Panc1 (cell line): ENCODE measurements at regions not wholly inside any gene's neighbourhood (a gene's known extent, or its start where the extent isn't known, plus 50 kb on each side); places are given as distances from the start of the nearest gene placed in this dataset.

Source experiments
- ATAC-seq: fragments of 200-7000 bp; cut with Tn5 transposase; 2 replicates; pipeline ENCODE4 v1.9.1; 2020; ENCODE audit warnings: mild to moderate bottlenecking, moderate library complexity
- BruUV-seq: library from RNA; stranded (reverse); fragments of 400-500 nt; replicated peaks from 2 replicates; lab custom pipeline; 2021; lab: Mats Ljungman, UMichigan
- CTCF ChIA-PET: fragments of 300-600 bp; sonication (Branson Sonifier 250); formaldehyde crosslinking; loops from one replicate; lab custom pipeline; 2022; ENCODE audit warnings: antibody characterized with exemption; lab: Charles Lee
- POLR2A ChIA-PET: fragments of 300-600 bp; sonication (Branson Sonifier 250); formaldehyde crosslinking; loops from one replicate; lab custom pipeline; 2022; ENCODE audit warnings: antibody characterized with exemption; lab: Charles Lee
- DNase-seq: peaks from one replicate; pipeline ENCODE4 v3.0.0-alpha.2; 2010; ENCODE audit warnings: low read depth, low spot score
- H3K27ac ChIP-seq: 2 replicates; pipeline ENCODE4 v1.5.1; 2011; ENCODE audit warnings: mild to moderate bottlenecking, low read length, inconsistent platforms
- H3K27me3 ChIP-seq: fragments of 200-500 bp; sonication (Bioruptor generic); 2 replicates; pipeline ENCODE4 v1.6.0; 2014; ENCODE audit warnings: low read length, inconsistent platforms; ENCODE audit not compliant: control insufficient read depth, insufficient read depth
- H3K36me3 ChIP-seq: fragments of 200-500 bp; sonication (Bioruptor generic); 2 replicates; pipeline ENCODE4 v1.5.1; 2014; ENCODE audit warnings: inconsistent platforms, mild to moderate bottlenecking, low read length, moderate library complexity; ENCODE audit not compliant: control insufficient read depth, insufficient read depth
- H3K4me1 ChIP-seq: 2 replicates; pipeline ENCODE4 v1.5.1; 2011; ENCODE audit warnings: inconsistent platforms, mild to moderate bottlenecking, low read length, moderate library complexity; ENCODE audit not compliant: control insufficient read depth, insufficient read depth
- H3K4me3 ChIP-seq, 2 experiments: 2 replicates each; pipeline ENCODE4 v1.5.1; 2011 to 2012; ENCODE audit warnings: low read depth in 2 of 2, low read length in 2 of 2, mild to moderate bottlenecking in 2 of 2, inconsistent platforms in 1 of 2, moderate library complexity in 1 of 2
- H3K9me3 ChIP-seq: fragments of 200-500 bp; sonication (Bioruptor generic); 2 replicates; pipeline ENCODE4 v1.5.1; 2014; ENCODE audit warnings: low read depth, mild to moderate bottlenecking, inconsistent platforms, low read length, moderate library complexity; ENCODE audit not compliant: control insufficient read depth, insufficient read depth
- CTCF ChIP-seq: fragments of 450-650 bp; IDR thresholded peaks from 2 replicates; pipeline ENCODE4 v1.5.1; 2017; ENCODE audit warnings: mild to moderate bottlenecking
- POLR2AphosphoS5 ChIP-seq: IDR thresholded peaks from 2 replicates; pipeline ENCODE4 v1.6.1; 2012; ENCODE audit warnings: mild to moderate bottlenecking, low read depth, low read length, moderate library complexity
- REST ChIP-seq, 2 experiments: IDR thresholded peaks; 2 replicates each; pipeline ENCODE4 v1.6.1; 2011 to 2012; ENCODE audit warnings: low read depth in 2 of 2, control low read depth in 1 of 2, low read length in 1 of 2, mild to moderate bottlenecking in 1 of 2, moderate library complexity in 1 of 2; ENCODE audit not compliant: insufficient read depth in 1 of 2
- SIN3A ChIP-seq: IDR thresholded peaks from 2 replicates; pipeline ENCODE4 v1.6.1; 2012; ENCODE audit warnings: low read depth, mild to moderate bottlenecking, low read length, moderate library complexity, borderline replicate concordance; ENCODE audit not compliant: insufficient read depth
- TCF7L2 ChIP-seq: IDR thresholded peaks from 2 replicates; pipeline ENCODE4 v1.6.1; 2011; ENCODE audit warnings: mild to moderate bottlenecking, low read depth, low read length, inconsistent platforms
- in situ Hi-C: cut with HindIII; loops from 2 replicates; pipeline ENCODE4 v1.10.0; 2016; ENCODE audit warnings: low sequenced_read_pairs, low pct_unique_long_range_greater_than_20kb
- intact Hi-C: fragments of 100-400 bp; cut with micrococcal nuclease; formaldehyde crosslinking; loops from one replicate; pipeline ENCODE4 v1.10.0; 2022; ENCODE audit not compliant: unreplicated experiment

GRCh38 chr15:95192923-95193322, 961.6 kb downstream of the MCTP2 start:
- in situ Hi-C loops (no loop called here), intact Hi-C loops (no loop called here)
- H3K27ac ChIP-seq: no peak overlapping the region
- H3K9me3 ChIP-seq: no peaks in the 10 kb centered on the region
- no peaks in the 10 kb centered on the region for H3K36me3 ChIP-seq
- POLR2A ChIA-PET: no interaction called here
- no peak overlapping the region for H3K4me3 ChIP-seq
- TF ChIP-seq TCF7L2: no peak
- no peak for TF ChIP-seq CTCF
- TF ChIP-seq POLR2AphosphoS5: no peak
- TF ChIP-seq REST (IDR thresholded peaks at IDR 0.05; ENCODE audit: insufficient read depth in 1 of 2, low read depth in 2 of 2, low read length in 1 of 2): no peak
- no peak for TF ChIP-seq SIN3A
- no peak for DNase-seq
- peaks cover 14% of the 10 kb centered on the region for H3K4me1 ChIP-seq
- ATAC-seq: no peak
- H3K27me3 ChIP-seq: no peaks in the 10 kb centered on the region
- CTCF ChIA-PET: no interaction called here
- BruUV-seq: no TSS peak

GRCh38 chr15:95194746-95195145, 963.4 kb downstream of the MCTP2 start:
- intact Hi-C loops: no loop called here

More at GRCh38 chr15:95194746-95195145, 963.4 kb downstream of the MCTP2 start:
- TF ChIP-seq SIN3A (no peak), REST (IDR thresholded peaks at IDR 0.05; ENCODE audit: insufficient read depth in 1 of 2, low read depth in 2 of 2, low read length in 1 of 2) (no peak), POLR2AphosphoS5 (no peak), TCF7L2 (no peak), CTCF (no peak)
- Histone ChIP-seq H3K4me1 (peaks cover 14% of the 10 kb centered on the region), H3K27ac (no peak overlapping the region), H3K27me3 (no peaks in the 10 kb centered on the region), H3K9me3 (no peaks in the 10 kb centered on the region), H3K4me3 (no peak overlapping the region), H3K36me3 (no peaks in the 10 kb centered on the region)
- POLR2A ChIA-PET: interaction anchor here (0.5 kb wide), 1 partner anchor 85 kb away, joined by 3 read pairs; no protein-coding TSS in a partner anchor
- CTCF ChIA-PET: interaction anchor here (0.6 kb wide), 1 partner anchor 1134 kb away, joined by 4 read pairs; no protein-coding TSS in a partner anchor
- in situ Hi-C loops: no loop called here
- ATAC-seq (no peak), DNase-seq (no peak)
- no TSS peak for BruUV-seq
